ENCODE measurements at regions not wholly inside any gene's neighbourhood (a gene's known extent, or its start where the extent isn't known, plus 50 kb on each side); places are given as distances from the start of the nearest gene placed in this dataset.

- Histone ChIP-seq H3K36me3 (ENCODE audit: insufficient read depth, low read length) (no peaks in the 10 kb centered on the region), H2AFZ (ENCODE audit: low read depth, low read length) (no peak overlapping the region)
Observed at GRCh38 chr4:13130848-13131247, 353.3 kb downstream of the RAB28 start.

DNA sequence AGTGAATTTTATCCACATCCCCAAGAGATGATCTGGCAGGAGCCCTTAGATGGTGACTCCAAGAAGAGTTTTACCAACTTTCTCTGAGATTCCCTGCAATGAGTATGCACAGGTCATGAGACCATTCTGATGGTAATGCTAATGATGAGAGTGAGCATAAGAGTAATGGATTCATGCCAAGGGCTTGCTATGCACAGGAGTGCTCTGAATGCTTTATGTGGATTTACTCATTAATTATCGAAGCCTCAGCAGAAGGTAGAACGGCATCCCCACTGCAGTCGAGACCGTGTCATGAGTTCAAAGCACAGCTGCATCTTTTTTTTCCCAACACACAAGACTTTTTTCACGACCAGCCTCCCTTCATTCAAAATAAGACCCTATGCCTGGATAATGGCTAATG is 355.0 kb downstream of the RAB28 start:
- Histone ChIP-seq H3K4me1 (ENCODE audit: insufficient read depth, low read length) (no peaks in the 10 kb centered on the region), H2AFZ (ENCODE audit: low read depth, low read length) (no peak overlapping the region), H3K36me3 (ENCODE audit: insufficient read depth, low read length) (no peaks in the 10 kb centered on the region), H3K4me3 (ENCODE audit: low read length) (no peak overlapping the region), H3K9me3 (ENCODE audit: low read length) (no peaks in the 10 kb centered on the region), H3K27me3 (ENCODE audit: insufficient read depth, low read length) (no peaks in the 10 kb centered on the region)

More at GRCh38 chr4:13130848-13131247, 353.3 kb downstream of the RAB28 start:
- Histone ChIP-seq H3K9me3 (ENCODE audit: low read length) (no peaks in the 10 kb centered on the region), H3K4me3 (ENCODE audit: low read length) (no peak overlapping the region), H3K27me3 (ENCODE audit: insufficient read depth, low read length) (no peaks in the 10 kb centered on the region), H3K4me1 (ENCODE audit: insufficient read depth, low read length) (no peaks in the 10 kb centered on the region)

GRCh38 chr4:13126976-13127910 is 356.9 kb downstream of the RAB28 start:
- no peak overlapping the region for H2AFZ ChIP-seq (ENCODE audit: low read depth, low read length)
- no peaks in the 10 kb centered on the region for H3K9me3 ChIP-seq (ENCODE audit: low read length)

GRCh38 chr4:13118633-13119032 is 365.5 kb downstream of the RAB28 start:
- Histone ChIP-seq H3K9me3 (ENCODE audit: low read length) (no peaks in the 10 kb centered on the region), H3K27me3 (ENCODE audit: insufficient read depth, low read length) (no peaks in the 10 kb centered on the region), H3K4me3 (ENCODE audit: low read length) (no peak overlapping the region), H3K4me1 (ENCODE audit: insufficient read depth, low read length) (no peaks in the 10 kb centered on the region), H3K36me3 (ENCODE audit: insufficient read depth, low read length) (no peaks in the 10 kb centered on the region), H2AFZ (ENCODE audit: low read depth, low read length) (no peak overlapping the region)

More at GRCh38 chr4:13126976-13127910, 356.9 kb downstream of the RAB28 start:
- no peaks in the 10 kb centered on the region for H3K4me1 ChIP-seq (ENCODE audit: insufficient read depth, low read length)
- H3K4me3 ChIP-seq (ENCODE audit: low read length) = no peak overlapping the region
- H3K36me3 ChIP-seq (ENCODE audit: insufficient read depth, low read length) = no peaks in the 10 kb centered on the region
- H3K27me3 ChIP-seq (ENCODE audit: insufficient read depth, low read length) = no peaks in the 10 kb centered on the region

GRCh38 chr4:13117185-13117584 is 367.0 kb downstream of the RAB28 start:
- no peak overlapping the region for H2AFZ ChIP-seq (ENCODE audit: low read depth, low read length)
- no peak overlapping the region for H3K4me3 ChIP-seq (ENCODE audit: low read length)
- no peaks in the 10 kb centered on the region for H3K4me1 ChIP-seq (ENCODE audit: insufficient read depth, low read length)
- H3K9me3 ChIP-seq (ENCODE audit: low read length) = no peaks in the 10 kb centered on the region
- no peaks in the 10 kb centered on the region for H3K36me3 ChIP-seq (ENCODE audit: insufficient read depth, low read length)
- no peaks in the 10 kb centered on the region for H3K27me3 ChIP-seq (ENCODE audit: insufficient read depth, low read length)

GRCh38 chr4:13112030-13112429 is 372.1 kb downstream of the RAB28 start:
- H3K4me1 ChIP-seq (ENCODE audit: insufficient read depth, low read length) = no peaks in the 10 kb centered on the region
- no peak overlapping the region for H3K4me3 ChIP-seq (ENCODE audit: low read length)
- no peaks in the 10 kb centered on the region for H3K36me3 ChIP-seq (ENCODE audit: insufficient read depth, low read length)
- H3K9me3 ChIP-seq (ENCODE audit: low read length) = peaks cover 3% of the 10 kb centered on the region
- H3K27me3 ChIP-seq (ENCODE audit: insufficient read depth, low read length) = no peaks in the 10 kb centered on the region
- H2AFZ ChIP-seq (ENCODE audit: low read depth, low read length) = no peak overlapping the region

DNA sequence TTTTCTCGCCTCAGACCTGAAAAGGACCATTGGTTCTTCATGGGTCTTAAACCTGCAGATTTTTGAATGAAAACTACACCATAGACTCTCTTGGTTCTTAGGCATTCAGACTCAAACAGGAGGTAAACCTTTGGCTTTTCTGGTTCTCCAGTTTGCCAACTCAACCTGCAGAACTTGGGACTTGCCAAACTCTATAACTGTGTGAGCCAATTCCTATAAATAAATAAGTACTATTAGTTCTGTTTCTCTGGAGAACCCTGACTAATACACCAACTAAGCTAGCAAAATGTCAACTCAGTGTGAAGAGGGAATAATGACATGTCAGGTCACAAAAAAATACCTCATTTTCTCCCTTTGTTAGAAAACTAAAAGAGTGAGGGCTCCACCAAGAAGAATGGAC is 374.6 kb downstream of the RAB28 start:
- H3K4me1 ChIP-seq (ENCODE audit: insufficient read depth, low read length) = no peaks in the 10 kb centered on the region
- no peak overlapping the region for H3K4me3 ChIP-seq (ENCODE audit: low read length)
- H3K36me3 ChIP-seq (ENCODE audit: insufficient read depth, low read length) = no peaks in the 10 kb centered on the region
- H3K9me3 ChIP-seq (ENCODE audit: low read length) = peaks cover 3% of the 10 kb centered on the region
- no peaks in the 10 kb centered on the region for H3K27me3 ChIP-seq (ENCODE audit: insufficient read depth, low read length)
- H2AFZ ChIP-seq (ENCODE audit: low read depth, low read length) = no peak overlapping the region

GRCh38 chr4:13108096-13108495 is 376.0 kb downstream of the RAB28 start:
- H3K4me3 ChIP-seq (ENCODE audit: low read length) = no peak overlapping the region
- peaks cover 3% of the 10 kb centered on the region for H3K9me3 ChIP-seq (ENCODE audit: low read length)
- H3K4me1 ChIP-seq (ENCODE audit: insufficient read depth, low read length) = no peaks in the 10 kb centered on the region
- H3K36me3 ChIP-seq (ENCODE audit: insufficient read depth, low read length) = no peaks in the 10 kb centered on the region
- H3K27me3 ChIP-seq (ENCODE audit: insufficient read depth, low read length) = no peaks in the 10 kb centered on the region
- no peak overlapping the region for H2AFZ ChIP-seq (ENCODE audit: low read depth, low read length)

DNA sequence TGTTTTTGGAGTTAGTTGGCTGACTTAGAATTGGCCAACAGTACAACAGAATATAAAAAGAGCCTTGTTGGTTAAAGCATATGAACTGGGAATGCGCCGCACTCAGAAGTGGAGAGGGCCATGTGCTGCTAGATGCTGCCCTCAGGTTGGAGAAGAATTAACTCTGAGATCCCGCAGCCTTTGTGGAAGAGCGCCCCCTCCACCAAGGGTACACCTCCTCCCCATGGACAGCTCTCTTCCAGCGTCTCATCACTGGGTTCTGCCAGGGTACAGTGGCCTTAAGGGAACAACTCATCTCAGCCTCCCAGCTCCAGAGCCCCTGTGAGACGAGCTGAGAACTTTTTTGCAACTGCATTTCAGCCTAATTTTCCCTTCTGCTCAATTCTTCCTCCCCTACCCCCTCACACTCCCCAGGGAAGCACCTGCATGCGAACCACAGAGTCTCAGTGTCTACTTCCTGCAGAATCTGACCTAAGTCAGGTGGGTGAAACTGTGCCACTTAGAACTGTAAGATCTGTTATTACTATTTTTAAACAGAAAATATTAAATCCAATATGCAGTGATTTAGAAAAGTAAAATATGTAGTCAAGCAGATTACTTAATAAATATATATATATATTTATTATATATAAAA is 380.6 kb downstream of the RAB28 start:
- Histone ChIP-seq H3K36me3 (ENCODE audit: insufficient read depth, low read length) (no peaks in the 10 kb centered on the region), H3K9me3 (ENCODE audit: low read length) (peaks cover 3% of the 10 kb centered on the region), H3K4me1 (ENCODE audit: insufficient read depth, low read length) (no peaks in the 10 kb centered on the region), H2AFZ (ENCODE audit: low read depth, low read length) (no peak overlapping the region), H3K27me3 (ENCODE audit: insufficient read depth, low read length) (no peaks in the 10 kb centered on the region), H3K4me3 (ENCODE audit: low read length) (no peak overlapping the region)

DNA sequence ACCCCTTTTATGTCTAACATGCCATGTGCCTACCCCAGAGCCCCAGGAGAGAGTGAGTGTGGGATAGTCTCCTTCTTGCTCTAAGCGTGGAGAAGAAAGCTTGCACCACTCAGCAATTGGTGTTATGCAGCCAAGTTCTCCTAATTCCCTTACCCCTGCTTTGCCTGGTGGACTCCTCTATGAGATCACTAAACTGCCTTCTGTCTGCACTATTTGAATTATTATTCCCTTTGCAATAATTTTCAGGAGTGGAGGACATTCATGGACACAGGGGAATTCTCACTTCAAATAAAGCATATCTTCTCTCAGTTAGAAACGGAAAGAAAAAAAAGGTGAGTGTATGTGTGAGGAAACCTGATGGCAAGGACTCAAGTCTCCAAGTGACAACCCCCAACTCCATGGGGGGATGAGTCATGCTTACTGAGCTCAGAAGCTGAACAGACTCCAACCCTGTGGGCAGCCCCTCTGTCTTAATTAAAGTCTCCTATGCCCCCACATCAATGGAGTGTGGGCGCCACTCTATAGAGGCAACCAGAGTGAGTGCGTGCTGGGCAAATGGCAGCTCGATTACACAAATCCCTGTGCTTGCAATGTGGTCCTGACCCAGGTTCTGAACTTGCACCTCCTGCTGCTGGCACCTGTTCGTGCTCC is 381.9 kb downstream of the RAB28 start:
- no peaks in the 10 kb centered on the region for H3K27me3 ChIP-seq (ENCODE audit: insufficient read depth, low read length)
- no peak overlapping the region for H2AFZ ChIP-seq (ENCODE audit: low read depth, low read length)
- no peaks in the 10 kb centered on the region for H3K36me3 ChIP-seq (ENCODE audit: insufficient read depth, low read length)

DNA sequence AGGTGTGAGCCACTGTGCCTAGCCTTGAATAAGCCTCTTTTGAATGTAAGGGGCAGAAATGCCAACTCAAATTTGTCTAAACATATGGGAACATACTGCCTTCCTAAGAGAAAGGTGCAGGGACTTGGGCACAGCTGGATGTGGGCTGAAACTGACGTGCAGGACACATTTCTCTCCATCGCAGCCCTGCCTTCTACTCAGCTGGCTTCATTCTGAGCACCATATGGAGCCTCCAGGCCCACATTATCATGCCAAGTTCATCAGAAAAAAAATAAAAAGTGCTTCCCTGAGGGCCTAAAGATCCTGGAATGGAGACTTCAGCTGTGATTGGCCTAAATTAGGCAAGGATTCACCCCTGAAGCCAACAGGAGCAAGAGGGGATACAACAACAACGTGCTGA is 386.2 kb downstream of the RAB28 start:
- no peaks in the 10 kb centered on the region for H3K4me1 ChIP-seq (ENCODE audit: insufficient read depth, low read length)

More for the DNA sequence above, 381.9 kb downstream of the RAB28 start:
- no peak overlapping the region for H3K4me3 ChIP-seq (ENCODE audit: low read length)
- peaks cover 2% of the 10 kb centered on the region for H3K9me3 ChIP-seq (ENCODE audit: low read length)
- H3K4me1 ChIP-seq (ENCODE audit: insufficient read depth, low read length) = no peaks in the 10 kb centered on the region

DNA sequence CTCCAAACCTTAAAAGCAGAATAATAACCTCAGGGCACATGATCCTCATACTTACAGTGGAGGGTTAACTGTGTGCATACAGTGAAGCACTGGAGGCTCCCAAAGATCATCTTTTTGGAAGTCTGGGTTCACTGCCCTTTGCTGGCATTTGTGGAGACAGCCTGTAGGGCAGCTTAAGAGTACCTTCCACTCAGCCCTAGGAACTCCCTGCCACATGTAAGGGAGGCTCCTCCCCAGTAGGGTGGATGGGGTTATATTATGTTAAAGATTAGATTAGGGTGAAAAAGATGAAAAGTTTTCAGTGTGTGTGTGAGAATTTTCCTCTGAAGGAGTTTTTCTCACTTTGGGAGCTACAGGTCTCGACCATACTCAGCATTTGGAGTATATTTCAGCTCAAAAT is 388.4 kb downstream of the RAB28 start:
- Histone ChIP-seq H3K27me3 (ENCODE audit: insufficient read depth, low read length) (no peaks in the 10 kb centered on the region), H3K4me1 (ENCODE audit: insufficient read depth, low read length) (no peaks in the 10 kb centered on the region), H3K9me3 (ENCODE audit: low read length) (no peaks in the 10 kb centered on the region), H3K4me3 (ENCODE audit: low read length) (no peak overlapping the region), H3K36me3 (ENCODE audit: insufficient read depth, low read length) (no peaks in the 10 kb centered on the region), H2AFZ (ENCODE audit: low read depth, low read length) (no peak overlapping the region)

More for the DNA sequence above, 386.2 kb downstream of the RAB28 start:
- H3K4me3 ChIP-seq (ENCODE audit: low read length) = no peak overlapping the region
- H3K9me3 ChIP-seq (ENCODE audit: low read length) = no peaks in the 10 kb centered on the region
- no peak overlapping the region for H2AFZ ChIP-seq (ENCODE audit: low read depth, low read length)
- no peaks in the 10 kb centered on the region for H3K36me3 ChIP-seq (ENCODE audit: insufficient read depth, low read length)
- no peaks in the 10 kb centered on the region for H3K27me3 ChIP-seq (ENCODE audit: insufficient read depth, low read length)

DNA sequence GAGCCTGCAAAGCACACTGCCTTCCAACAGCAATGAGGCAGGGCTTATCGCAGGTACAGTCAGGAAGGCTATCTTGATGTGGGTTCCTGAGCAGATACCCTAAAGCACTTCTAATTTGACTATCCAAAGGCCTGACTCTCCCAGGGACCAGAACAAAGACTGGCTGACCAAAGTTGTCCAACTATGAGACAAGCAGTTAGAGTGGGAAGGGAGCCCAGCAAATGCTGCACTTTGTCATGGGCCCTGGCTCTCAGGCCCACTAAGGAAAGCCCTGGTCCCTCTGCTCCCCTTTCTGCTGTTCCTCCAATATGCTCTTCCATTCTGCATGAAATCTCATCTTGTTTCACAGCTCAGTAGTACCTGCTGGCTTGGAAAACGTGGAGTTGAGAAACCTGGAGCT is 391.0 kb downstream of the RAB28 start:
- Histone ChIP-seq H3K4me3 (ENCODE audit: low read length) (no peak overlapping the region), H3K36me3 (ENCODE audit: insufficient read depth, low read length) (no peaks in the 10 kb centered on the region), H3K27me3 (ENCODE audit: insufficient read depth, low read length) (no peaks in the 10 kb centered on the region), H2AFZ (ENCODE audit: low read depth, low read length) (no peak overlapping the region), H3K4me1 (ENCODE audit: insufficient read depth, low read length) (no peaks in the 10 kb centered on the region), H3K9me3 (ENCODE audit: low read length) (no peaks in the 10 kb centered on the region)

Measured in neuron (in vitro differentiated cells).